HepG2 (cell line): ENCODE measurements at regions not wholly inside any gene's neighbourhood (a gene's known extent, or its start where the extent isn't known, plus 50 kb on each side); places are given as distances from the start of the nearest gene placed in this dataset.

Experiments
- BRCA1 ChIP-seq: sonication (generic); formaldehyde crosslinking; IDR thresholded peaks from 2 replicates; pipeline ENCODE4 v1.4.0; 2020; ENCODE audit warnings: missing genetic modification reagents
- CCDC6 ChIP-seq: sonication (generic); formaldehyde crosslinking; IDR thresholded peaks from 2 replicates; pipeline ENCODE4 v1.8.1; 2022; ENCODE audit warnings: mild to moderate bottlenecking, missing genetic modification reagents, moderate library complexity
- GFI1 ChIP-seq: sonication (generic); formaldehyde crosslinking; IDR thresholded peaks from 2 replicates; pipeline ENCODE4 v1.5.0; 2020; ENCODE audit warnings: missing genetic modification reagents, mild to moderate bottlenecking, borderline replicate concordance
- HDAC1 ChIP-seq: sonication (generic); formaldehyde crosslinking; IDR thresholded peaks from 2 replicates; pipeline ENCODE4 v1.5.1; 2020; ENCODE audit warnings: mild to moderate bottlenecking, missing genetic modification reagents
- MXI1 ChIP-seq: IDR thresholded peaks from 3 replicates; pipeline ENCODE4 v1.6.1; 2012; ENCODE audit warnings: low read depth, low read length, inconsistent platforms, borderline replicate concordance
- SP1 ChIP-seq, 2 experiments: fragments of 450-650 bp in 1 of 2; sonication (generic) in 1 of 2; formaldehyde crosslinking in 1 of 2; IDR thresholded peaks; 2 replicates each; pipeline versions ENCODE4 v1.4.0 to v1.6.1; 2016 to 2020; ENCODE audit warnings: missing genetic modification reagents in 1 of 2
- TBL1XR1 ChIP-seq: fragments of 150-350 bp; IDR thresholded peaks from 2 replicates; pipeline ENCODE4 v1.6.1; 2014; ENCODE audit warnings: borderline replicate concordance, low read length; ENCODE audit not compliant: partially characterized antibody
- TBP ChIP-seq: sonication (generic); formaldehyde crosslinking; IDR thresholded peaks from 2 replicates; pipeline ENCODE4 v1.5.0; 2020; ENCODE audit warnings: missing genetic modification reagents
- ZNF326 ChIP-seq: sonication (generic); formaldehyde crosslinking; IDR thresholded peaks from 2 replicates; pipeline ENCODE4 v1.4.0; 2020; ENCODE audit warnings: missing genetic modification reagents, borderline replicate concordance
- TF ChIP-seq, protein P1 (sequence below): sonication (generic); formaldehyde crosslinking; IDR thresholded peaks from 2 replicates; pipeline ENCODE4 v1.5.0; 2020; ENCODE audit warnings: mild to moderate bottlenecking, missing genetic modification reagents, moderate library complexity

DNA sequence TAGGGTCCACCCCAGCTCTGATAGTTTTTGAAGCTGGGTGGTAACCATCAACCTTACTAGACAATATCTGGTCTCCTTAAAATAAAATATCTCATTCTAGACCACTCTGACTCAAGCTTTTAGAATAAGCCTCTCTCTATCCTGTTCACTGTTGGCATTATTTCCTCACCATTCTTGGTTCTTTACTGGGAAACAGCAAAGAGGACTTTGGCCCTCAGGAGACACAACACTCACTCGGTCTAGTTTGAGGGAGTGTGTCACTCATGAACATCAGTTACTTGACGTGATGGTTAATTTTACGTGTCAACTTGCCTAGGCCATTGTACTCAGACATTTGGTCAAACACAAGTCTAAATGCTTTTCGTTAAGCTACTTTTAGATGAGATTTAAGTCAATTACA lies 110.6 kb downstream of the FAM76B start:
- TF ChIP-seq SP1 (IDR thresholded peaks at IDR 0.05) = no peak
- TF ChIP-seq SP1 (CRISPR knock-in tag; IDR thresholded peaks at IDR 0.05) = no peak
- TF ChIP-seq CCDC6 (CRISPR knock-in tag) = no peak
- no peak for TF ChIP-seq BRCA1 (CRISPR knock-in tag)
- no peak for TF ChIP-seq HDAC1 (CRISPR knock-in tag)
- no peak for TF ChIP-seq TBP
- no peak for TF ChIP-seq GFI1 (CRISPR knock-in tag)
- TF ChIP-seq ZNF326 (CRISPR knock-in tag) = no peak
- no peak for TF ChIP-seq MXI1
- TF ChIP-seq TBL1XR1 = no peak
- TF ChIP-seq, protein P1, sequence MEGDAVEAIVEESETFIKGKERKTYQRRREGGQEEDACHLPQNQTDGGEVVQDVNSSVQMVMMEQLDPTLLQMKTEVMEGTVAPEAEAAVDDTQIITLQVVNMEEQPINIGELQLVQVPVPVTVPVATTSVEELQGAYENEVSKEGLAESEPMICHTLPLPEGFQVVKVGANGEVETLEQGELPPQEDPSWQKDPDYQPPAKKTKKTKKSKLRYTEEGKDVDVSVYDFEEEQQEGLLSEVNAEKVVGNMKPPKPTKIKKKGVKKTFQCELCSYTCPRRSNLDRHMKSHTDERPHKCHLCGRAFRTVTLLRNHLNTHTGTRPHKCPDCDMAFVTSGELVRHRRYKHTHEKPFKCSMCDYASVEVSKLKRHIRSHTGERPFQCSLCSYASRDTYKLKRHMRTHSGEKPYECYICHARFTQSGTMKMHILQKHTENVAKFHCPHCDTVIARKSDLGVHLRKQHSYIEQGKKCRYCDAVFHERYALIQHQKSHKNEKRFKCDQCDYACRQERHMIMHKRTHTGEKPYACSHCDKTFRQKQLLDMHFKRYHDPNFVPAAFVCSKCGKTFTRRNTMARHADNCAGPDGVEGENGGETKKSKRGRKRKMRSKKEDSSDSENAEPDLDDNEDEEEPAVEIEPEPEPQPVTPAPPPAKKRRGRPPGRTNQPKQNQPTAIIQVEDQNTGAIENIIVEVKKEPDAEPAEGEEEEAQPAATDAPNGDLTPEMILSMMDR (CRISPR knock-in tag) = no peak
